ENCODE measurements at regions not wholly inside any gene's neighbourhood (a gene's known extent, or its start where the extent isn't known, plus 50 kb on each side); places are given as distances from the start of the nearest gene placed in this dataset.

DNA sequence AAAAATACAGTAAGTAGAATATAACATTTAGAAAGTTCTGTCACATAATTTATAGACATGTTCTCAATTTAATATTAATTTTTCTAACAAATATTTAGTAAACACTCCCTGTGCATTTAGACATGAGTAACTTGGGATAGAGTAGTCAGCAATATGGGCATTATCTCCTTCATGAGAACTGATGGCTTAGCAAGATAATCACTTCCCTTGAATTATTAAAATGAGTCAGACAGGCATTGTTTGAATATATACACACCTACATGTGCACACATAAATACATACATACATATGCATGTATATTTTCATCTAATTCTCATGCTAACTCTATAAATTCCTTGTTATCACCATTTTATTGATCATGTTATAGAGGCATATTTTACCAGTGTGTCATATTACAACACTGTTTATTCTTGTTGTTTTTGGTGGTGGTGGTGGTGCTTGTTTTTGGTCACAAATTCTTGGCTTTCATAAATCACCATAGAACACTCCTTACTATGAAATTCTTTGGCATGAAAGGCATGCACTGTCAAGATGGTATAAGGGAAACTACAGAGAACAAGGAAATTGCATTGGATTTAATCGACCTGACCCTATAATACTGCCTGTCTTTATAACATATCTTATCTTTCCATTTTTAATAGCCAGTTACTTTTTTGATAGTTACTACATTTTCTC lies 434.5 kb upstream of the MANEA start:
- no peak for DNase-seq

GRCh38 chr6:95143408-95144180 lies 433.7 kb upstream of the MANEA start:
- DNase-seq = no peak

GRCh38 chr6:95145457-95145856 lies 431.9 kb upstream of the MANEA start:
- DNase-seq = no peak

- DNase-seq = no peak
Observed at GRCh38 chr6:95159557-95159956, 417.8 kb upstream of the MANEA start.

DNA sequence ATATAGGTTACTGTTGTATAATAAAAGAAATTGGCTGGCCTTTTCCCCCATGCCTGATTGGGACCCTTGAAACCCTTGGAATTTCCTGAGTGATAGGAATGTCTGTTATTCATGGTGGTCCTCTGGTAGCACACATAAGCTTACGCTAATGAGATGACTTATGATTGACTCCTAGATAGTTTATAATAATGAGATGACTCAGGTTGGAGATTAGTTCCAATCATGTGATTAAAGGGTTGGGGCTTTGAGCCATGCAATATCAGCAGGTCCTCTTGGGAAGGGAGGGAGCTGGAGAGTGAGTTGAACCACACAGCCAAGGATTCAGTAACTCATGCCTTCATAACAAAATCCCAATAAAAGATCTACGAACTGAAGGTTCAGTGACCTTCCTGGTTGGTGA lies 407.6 kb upstream of the MANEA start:
- no peak for DNase-seq

- DNase-seq = no peak
Observed at GRCh38 chr6:95175927-95176675, 401.2 kb upstream of the MANEA start.

DNA sequence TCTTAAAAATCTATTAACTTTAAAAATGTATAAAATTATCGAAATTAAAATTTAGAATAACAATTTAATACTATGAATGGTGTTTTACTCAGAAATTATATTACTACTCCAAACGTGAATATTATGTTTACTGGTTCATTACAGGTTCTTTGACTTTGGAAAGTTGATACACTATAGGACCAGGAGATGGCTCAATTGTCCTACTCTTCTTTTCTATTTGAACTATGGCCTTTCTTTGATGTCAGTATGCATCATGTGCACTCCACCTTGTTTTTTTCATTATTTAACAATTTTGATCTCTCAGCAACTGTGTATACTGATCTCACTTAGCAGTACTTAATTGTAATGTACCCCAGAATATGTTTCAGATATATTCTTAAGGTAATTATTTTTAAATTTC lies 391.5 kb upstream of the MANEA start:
- DNase-seq = no peak

DNA sequence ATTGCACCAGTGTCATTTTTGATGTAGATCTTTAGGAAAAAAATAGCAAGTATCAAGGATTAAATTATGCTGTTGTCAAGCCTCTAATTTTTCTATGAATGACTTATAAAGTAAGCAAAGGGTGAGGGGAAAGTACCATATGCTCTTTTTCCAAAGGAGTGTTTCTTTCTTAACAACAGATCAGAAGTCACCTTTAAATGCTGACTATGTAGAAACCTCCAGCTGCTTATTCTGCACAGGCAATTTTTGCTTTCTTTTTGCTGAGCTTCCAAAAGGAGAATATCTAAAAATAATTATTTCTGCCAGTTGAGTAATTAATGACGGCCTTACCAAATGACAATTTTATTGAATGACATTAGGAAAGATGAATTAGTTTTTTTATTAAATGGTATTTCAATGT lies 390.6 kb upstream of the MANEA start:
- DNase-seq = no peak

DNA sequence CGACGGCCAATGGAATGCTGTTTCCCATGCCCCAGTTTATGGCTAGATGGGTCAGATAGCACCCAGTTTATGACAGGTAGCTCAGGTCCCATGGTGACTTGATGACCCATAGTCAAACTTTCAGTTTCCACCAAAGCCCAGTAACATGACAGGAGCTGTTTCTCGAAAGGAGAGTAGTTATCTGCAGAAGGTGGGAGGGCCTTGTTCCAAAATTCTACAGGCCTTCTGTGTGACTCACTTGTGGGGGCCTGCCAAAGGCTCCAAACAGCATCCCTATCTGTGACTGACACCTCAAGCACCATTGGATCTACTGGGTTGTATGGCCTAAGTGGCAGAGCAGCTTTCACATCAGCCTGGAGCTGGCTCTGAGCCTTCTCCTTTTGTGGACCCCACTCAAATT lies 379.7 kb upstream of the MANEA start:
- DNase-seq = no peak

- DNase-seq = peak; percentile 7
Observed at GRCh38 chr6:95203153-95203754, 374.1 kb upstream of the MANEA start.

DNA sequence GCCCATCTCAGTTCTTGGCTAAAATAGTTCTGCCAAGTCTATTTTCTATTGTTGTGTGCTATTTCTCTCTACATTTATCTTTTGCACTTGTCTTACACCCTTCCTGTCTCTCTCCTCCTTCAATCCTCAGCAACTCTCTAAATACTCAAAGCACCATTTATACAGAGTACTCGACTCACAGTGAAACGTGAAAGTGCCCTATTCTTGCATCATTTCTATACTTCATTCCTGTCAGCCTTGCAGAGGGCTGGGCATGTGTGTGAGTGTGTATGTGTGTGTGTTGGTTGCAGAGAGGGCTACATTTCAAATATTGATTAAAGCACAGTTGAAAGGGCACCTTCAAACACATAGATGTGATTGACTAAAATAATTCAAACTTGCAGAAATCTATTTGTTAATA lies 373.2 kb upstream of the MANEA start:
- no peak for DNase-seq

- no peak for DNase-seq
Observed at GRCh38 chr6:95208621-95209020, 368.7 kb upstream of the MANEA start.

DNA sequence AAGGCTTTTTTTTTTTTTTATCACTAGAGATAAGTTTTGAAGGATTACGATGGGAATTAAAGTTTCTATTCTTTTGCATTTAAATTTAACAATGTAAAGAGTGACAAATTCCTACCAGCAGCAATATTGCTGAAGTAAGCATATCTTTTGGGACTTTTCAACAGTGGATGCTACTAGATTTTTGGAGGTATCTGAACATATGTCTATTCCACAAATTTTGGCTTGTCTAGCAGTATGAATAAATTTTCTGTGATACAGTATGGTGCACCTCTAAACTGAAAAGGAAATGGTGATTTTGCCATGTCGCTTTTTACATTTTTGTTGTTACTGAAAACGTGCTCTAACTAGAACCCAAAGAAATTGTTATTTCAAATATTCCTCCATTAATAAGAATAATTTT lies 368.3 kb upstream of the MANEA start:
- DNase-seq = no peak

DNA sequence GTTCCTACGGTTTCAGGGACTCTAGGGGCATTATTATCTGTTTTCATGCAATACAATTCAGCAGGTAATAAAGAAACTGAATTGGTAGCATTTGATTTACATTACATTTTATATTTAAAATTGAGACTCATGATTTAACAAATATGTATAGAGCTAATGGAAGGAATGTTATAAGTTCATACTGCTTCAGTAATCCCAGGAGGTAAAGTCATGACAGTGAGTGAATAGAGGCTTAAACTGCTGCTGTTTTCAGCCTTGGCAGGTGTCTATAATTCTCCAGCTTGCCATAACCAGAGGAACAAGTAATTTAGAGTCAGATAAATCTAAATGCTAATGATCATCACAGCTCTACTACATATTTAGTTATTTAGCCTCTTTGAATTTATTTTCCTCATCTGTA lies 360.8 kb upstream of the MANEA start:
- DNase-seq = no peak

- DNase-seq = no peak
Observed at GRCh38 chr6:95227351-95227750, 350.0 kb upstream of the MANEA start.

DNA sequence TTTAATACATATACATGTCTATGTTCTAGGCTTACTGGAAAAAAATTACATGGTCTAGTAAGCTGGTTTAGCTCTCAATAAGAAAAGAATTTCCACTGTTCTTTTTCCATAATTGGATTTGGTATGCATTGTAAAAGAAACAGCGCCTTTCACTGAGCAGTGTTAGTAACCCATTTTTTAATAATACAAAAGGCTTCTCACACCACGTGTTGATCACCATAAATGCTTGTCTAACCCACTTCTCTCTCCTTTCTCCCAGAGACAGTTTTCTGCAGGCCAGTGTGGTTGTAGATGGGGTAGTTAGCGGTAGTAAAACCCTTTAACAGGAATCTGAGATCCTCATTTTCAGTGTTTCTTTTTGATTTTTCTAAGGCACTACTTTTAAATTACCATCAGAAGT lies 348.7 kb upstream of the MANEA start:
- DNase-seq = no peak

- no peak for DNase-seq
Observed at GRCh38 chr6:95230071-95230740, 347.1 kb upstream of the MANEA start.

DNA sequence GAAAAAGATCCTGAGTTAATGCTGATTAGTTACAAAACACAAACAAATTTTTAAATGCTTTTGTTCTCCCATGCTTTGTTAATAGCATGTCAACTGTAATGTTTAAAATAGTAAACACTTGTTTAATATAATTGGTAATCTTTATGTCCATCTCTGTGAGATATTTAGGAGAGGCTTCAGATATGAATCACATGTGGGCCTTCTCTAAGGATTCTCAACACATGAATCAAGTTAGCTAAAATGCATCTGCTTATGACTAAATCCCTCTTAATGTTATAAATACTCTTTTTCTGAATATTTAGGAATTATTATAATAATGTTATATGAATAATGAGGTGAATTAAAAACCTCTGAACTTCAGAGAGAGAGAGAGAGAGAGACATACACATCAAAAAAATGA lies 345.9 kb upstream of the MANEA start:
- no peak for DNase-seq

DNA sequence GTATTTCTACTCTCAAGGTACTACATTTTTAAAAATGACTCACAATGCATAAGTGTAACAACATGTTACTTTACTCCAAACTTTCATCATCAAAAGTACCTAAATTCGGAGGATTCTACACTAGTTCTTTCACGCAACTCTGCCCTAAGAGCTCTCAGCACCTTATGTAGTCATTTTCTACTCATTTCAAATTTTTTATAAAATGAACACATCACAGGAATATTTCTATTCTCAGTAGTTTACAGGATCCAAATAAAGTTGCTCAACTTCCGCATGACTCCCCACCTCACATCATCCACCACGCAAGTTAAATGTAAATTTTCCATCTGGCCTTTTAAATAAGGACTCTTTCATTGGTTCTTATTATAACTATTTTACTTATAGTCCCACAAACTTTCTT lies 344.9 kb upstream of the MANEA start:
- DNase-seq = no peak

GRCh38 chr6:95233879-95234278 lies 343.5 kb upstream of the MANEA start:
- no peak for DNase-seq

DNA sequence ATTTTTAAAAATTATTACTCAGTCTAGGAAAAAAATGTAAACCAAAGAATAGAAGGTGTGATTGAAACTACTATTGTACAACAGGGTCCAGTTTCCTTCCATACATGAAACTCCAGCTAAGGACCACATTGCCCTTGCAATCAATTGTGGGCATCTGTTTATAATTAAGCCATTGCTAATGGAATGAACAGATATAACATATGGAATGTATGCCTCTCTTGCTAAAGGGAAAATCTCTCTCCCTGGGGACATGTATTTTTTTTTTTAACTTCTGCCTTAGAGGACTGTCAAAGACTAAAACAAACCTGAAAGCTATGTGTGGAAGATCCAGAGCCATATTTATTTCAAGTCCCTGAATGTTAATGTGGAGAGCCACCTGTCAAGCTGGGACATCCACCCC lies 336.8 kb upstream of the MANEA start:
- no peak for DNase-seq

- DNase-seq = no peak
Observed at GRCh38 chr6:95242560-95242959, 334.8 kb upstream of the MANEA start.
